HepG2 (cell line): ENCODE measurements at regions not wholly inside any gene's neighbourhood (a gene's known extent, or its start where the extent isn't known, plus 50 kb on each side); places are given as distances from the start of the nearest gene placed in this dataset.

Experiments used
- ATAC-seq: fragments of 200-7000 bp; cut with Tn5 transposase; 3 replicates; pipeline ENCODE4 v1.9.1; 2020; ENCODE audit warnings: mild to moderate bottlenecking, moderate library complexity
- BruUV-seq: library from RNA; stranded (reverse); fragments of 400-500 nt; replicated peaks from 2 replicates; lab custom pipeline; 2021; lab: Mats Ljungman, UMichigan
- CTCF ChIA-PET: fragments of 300-600 bp; formaldehyde crosslinking; extraction: SDS; loops from one replicate; lab custom pipeline; 2021; ENCODE audit warnings: low total read pairs, inconsistent platforms, low intra/inter-chr PET ratio; lab: Yijun Ruan, JAX
- POLR2A ChIA-PET: fragments of 350-600 bp; sonication (Branson Sonifier 250); formaldehyde crosslinking; loops from one replicate; lab custom pipeline; 2020; ENCODE audit warnings: antibody characterized with exemption, inconsistent platforms; lab: Yijun Ruan, JAX
- DNase-seq: peaks from one replicate; pipeline ENCODE4 v3.0.0-alpha.2; 2015; ENCODE audit warnings: low spot score
- FAIRE-seq: peaks from 3 replicates; lab custom pipeline; 2011; peaks lifted over from hg19 to GRCh38; lab: Jason Lieb, UNC
- H2AFZ ChIP-seq: one replicate; pipeline ENCODE4 v1.6.1; 2011; ENCODE audit warnings: low read length, inconsistent platforms
- H3K27ac ChIP-seq: fragments of 300-600 bp; 3 replicates; pipeline ENCODE4 v1.8.0; 2011; ENCODE audit warnings: mixed run types, mild to moderate bottlenecking, mixed read lengths, low read length, inconsistent platforms; ENCODE audit not compliant: insufficient read depth; ENCODE audit errors: extremely low read length
- H3K27me3 ChIP-seq, 2 experiments: fragments of 200-600 bp in 1 of 2; 2 replicates in 1 of 2; 3 replicates in 1 of 2; pipeline versions ENCODE4 v1.6.0 to v1.8.0; 2011; ENCODE audit warnings: low read length in 2 of 2, mild to moderate bottlenecking in 2 of 2, moderate library complexity in 2 of 2, inconsistent platforms in 1 of 2; ENCODE audit not compliant: insufficient read depth in 2 of 2, control insufficient read depth in 1 of 2
- H3K36me3 ChIP-seq, 2 experiments: fragments of 200-600 bp in 1 of 2; replicated peaks in 1 of 2; 2 replicates in 1 of 2; 3 replicates in 1 of 2; pipeline versions ENCODE4 v1.5.1 to v1.8.0; 2011; ENCODE audit warnings: low read length in 2 of 2, inconsistent platforms in 1 of 2; ENCODE audit not compliant: insufficient read depth in 2 of 2, control insufficient read depth in 1 of 2
- H3K4me1 ChIP-seq: 2 replicates; pipeline ENCODE4 v1.5.1; 2012; ENCODE audit warnings: low read length, inconsistent platforms; ENCODE audit not compliant: insufficient read depth
- H3K4me2 ChIP-seq: 2 replicates; pipeline ENCODE4 v1.6.0; 2011; ENCODE audit warnings: low read depth, low read length, inconsistent platforms
- H3K4me3 ChIP-seq, 3 experiments: fragments of 200-600 bp in 1 of 3; sonication (generic), shearing (Covaris generic) in 1 of 3; replicated peaks in 1 of 3; 2 replicates each; pipeline ENCODE4 v1.5.1; 2011 to 2016; ENCODE audit warnings: low read length in 3 of 3, inconsistent platforms in 2 of 3, low read depth in 2 of 3, mild to moderate bottlenecking in 2 of 3, control low read depth in 1 of 3, mixed read lengths in 1 of 3; ENCODE audit not compliant: insufficient read depth in 1 of 3
- H3K79me2 ChIP-seq: one replicate; pipeline ENCODE4 v1.6.1; 2011; ENCODE audit warnings: low read length, inconsistent platforms; ENCODE audit not compliant: insufficient read depth
- H3K9ac ChIP-seq: 2 replicates; pipeline ENCODE4 v1.6.0; 2011; ENCODE audit warnings: mild to moderate bottlenecking, low read depth, low read length, inconsistent platforms; ENCODE audit not compliant: insufficient read depth
- H3K9me3 ChIP-seq: 2 replicates; pipeline ENCODE4 v1.5.1; 2012; ENCODE audit warnings: mild to moderate bottlenecking, low read length
- H4K20me1 ChIP-seq: 2 replicates; pipeline ENCODE4 v1.6.0; 2011; ENCODE audit warnings: inconsistent platforms, mild to moderate bottlenecking, low read length, moderate library complexity; ENCODE audit not compliant: insufficient read depth
- ASH2L ChIP-seq: fragments of 300-600, 200-600 bp; sonication (generic); IDR thresholded peaks from 2 replicates; pipeline ENCODE4 v1.7.0; 2017; ENCODE audit warnings: low read depth, mild to moderate bottlenecking, moderate library complexity, mixed read lengths, low read length; ENCODE audit not compliant: insufficient read length
- FOXC1 ChIP-seq: sonication (generic); formaldehyde crosslinking; IDR thresholded peaks from 2 replicates; pipeline ENCODE4 v1.8.0; 2022; ENCODE audit warnings: mild to moderate bottlenecking, missing genetic modification reagents, borderline replicate concordance
- GTF2F1 ChIP-seq: fragments of 150-350 bp; IDR thresholded peaks from 2 replicates; pipeline ENCODE4 v1.6.1; 2014; ENCODE audit warnings: low read length
- KLF16 ChIP-seq, 2 experiments: sonication (generic) in 1 of 2; formaldehyde crosslinking in 1 of 2; IDR thresholded peaks; 2 replicates each; pipeline versions ENCODE4 v1.6.1 to v1.8.0; 2016 to 2023; ENCODE audit warnings: missing genetic modification reagents in 2 of 2, missing compliant biosample characterization in 1 of 2
- MATR3 ChIP-seq: sonication (generic); formaldehyde crosslinking; IDR thresholded peaks from 2 replicates; pipeline ENCODE4 v1.4.0; 2020; ENCODE audit warnings: missing genetic modification reagents
- NFYB ChIP-seq: sonication (generic); formaldehyde crosslinking; IDR thresholded peaks from 2 replicates; pipeline ENCODE4 v1.4.0; 2020; ENCODE audit warnings: missing genetic modification reagents
- NKX3-1 ChIP-seq: sonication (generic); formaldehyde crosslinking; IDR thresholded peaks from 2 replicates; pipeline ENCODE4 v1.5.0; 2020; ENCODE audit warnings: missing genetic modification reagents
- SNRNP70 ChIP-seq: fragments of 200-400 bp; formaldehyde crosslinking; IDR thresholded peaks from 2 replicates; pipeline ENCODE4 v1.6.1; 2017; ENCODE audit warnings: mild to moderate bottlenecking, low read depth, low read length, moderate library complexity
- TAF15 ChIP-seq: fragments of 200-400 bp; formaldehyde crosslinking; IDR thresholded peaks from one replicate; pipeline ENCODE4 v1.6.1; 2018; ENCODE audit warnings: mild to moderate bottlenecking, low read depth, low read length; ENCODE audit not compliant: poor library complexity, severe bottlenecking
- TCF7 ChIP-seq: sonication (generic); IDR thresholded peaks from 2 replicates; pipeline ENCODE4 v1.6.1; 2016; ENCODE audit warnings: antibody characterized with exemption, low read depth
- ZFP37 ChIP-seq: sonication (generic); formaldehyde crosslinking; IDR thresholded peaks from 2 replicates; pipeline ENCODE4 v1.4.0; 2020; ENCODE audit warnings: missing genetic modification reagents, borderline replicate concordance
- ZKSCAN8 ChIP-seq: IDR thresholded peaks from 2 replicates; pipeline ENCODE4 v1.6.1; 2016; ENCODE audit warnings: borderline replicate concordance, missing genetic modification reagents, missing compliant biosample characterization
- ZNF343 ChIP-seq: sonication (generic); formaldehyde crosslinking; IDR thresholded peaks from 2 replicates; pipeline ENCODE4 v1.4.0; 2020; ENCODE audit warnings: mild to moderate bottlenecking, missing genetic modification reagents
- ZNF563 ChIP-seq: sonication (generic); formaldehyde crosslinking; IDR thresholded peaks from 2 replicates; pipeline ENCODE4 v1.8.0; 2022; ENCODE audit warnings: mild to moderate bottlenecking, moderate library complexity, missing genetic modification reagents
- ZNF564 ChIP-seq: sonication (generic); formaldehyde crosslinking; IDR thresholded peaks from 2 replicates; pipeline ENCODE4 v1.8.1; 2023; ENCODE audit warnings: mild to moderate bottlenecking, missing genetic modification reagents
- ZNF740 ChIP-seq: sonication (generic); formaldehyde crosslinking; IDR thresholded peaks from 2 replicates; pipeline ENCODE4 v1.4.0; 2020; ENCODE audit warnings: missing genetic modification reagents
- ZNF761 ChIP-seq: sonication (generic); formaldehyde crosslinking; conservative IDR thresholded peaks from 2 replicates; pipeline ENCODE4 v1.4.0; 2020; ENCODE audit warnings: mild to moderate bottlenecking, missing genetic modification reagents
- ZNF776 ChIP-seq: sonication (generic); formaldehyde crosslinking; IDR thresholded peaks from 2 replicates; pipeline ENCODE4 v1.4.0; 2020; ENCODE audit warnings: mild to moderate bottlenecking, missing genetic modification reagents
- ZNF780A ChIP-seq: sonication (generic); formaldehyde crosslinking; IDR thresholded peaks from 2 replicates; pipeline ENCODE4 v1.8.0; 2022; ENCODE audit warnings: mild to moderate bottlenecking, missing genetic modification reagents, moderate library complexity
- WGBS: methylation state at CpG from one replicate; pipeline ENCODE4 v1.1.6; 2017; ENCODE audit warnings: low lambda C conversion rate; 5-methylcytosine and 5-hydroxymethylcytosine counted together
- in situ Hi-C: cut with HindIII; loops from 2 replicates; pipeline ENCODE4 v1.10.0; 2017; ENCODE audit warnings: low pct_unique_long_range_greater_than_20kb; ENCODE audit not compliant: extremely low pct_ligation_motif_present
- intact Hi-C: fragments of 100-400 bp; cut with micrococcal nuclease; formaldehyde crosslinking; loops from one replicate; pipeline ENCODE4 v1.10.0; 2022; ENCODE audit not compliant: unreplicated experiment

DNA sequence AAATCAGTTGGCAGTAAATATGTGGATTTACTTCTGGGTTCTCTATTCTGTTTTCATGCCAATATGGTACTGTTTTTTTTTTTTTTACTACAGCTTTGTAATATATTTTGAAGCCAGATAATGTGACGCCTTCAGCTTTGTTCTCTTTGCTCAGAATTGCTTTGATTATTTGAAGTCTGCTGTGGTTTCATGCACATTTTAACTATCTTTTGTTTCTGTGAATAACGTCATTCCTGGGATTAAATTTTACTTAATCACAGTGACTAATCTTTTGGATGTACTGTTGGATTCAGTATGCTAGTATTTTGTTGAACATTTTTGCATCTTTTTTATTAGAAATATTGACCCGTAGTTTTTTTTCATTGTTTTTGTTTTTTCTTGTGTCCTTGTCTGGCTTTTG, 576.5 kb downstream of the ZNF385D start:
- BruUV-seq, result no TSS peak
- FAIRE-seq (no peak), DNase-seq (no peak), ATAC-seq (no peak)
- POLR2A ChIA-PET, result no interaction called here
- Histone ChIP-seq H3K4me3 (no peak overlapping the region), H3K9ac (no peak overlapping the region), H4K20me1 (no peaks in the 10 kb centered on the region), H3K9me3 (peaks cover 95% of the 10 kb centered on the region), H3K4me1 (no peaks in the 10 kb centered on the region), H3K4me2 (no peak overlapping the region), H3K79me2 (no peaks in the 10 kb centered on the region), H2AFZ (no peak overlapping the region), H3K27me3 (no peaks in the 10 kb centered on the region), H3K36me3 (no peaks in the 10 kb centered on the region), H3K27ac (no peak overlapping the region)
- intact Hi-C loops, result no loop called here
- no peak for TF ChIP-seq FOXC1
- TF ChIP-seq ZNF343, result no peak
- TF ChIP-seq KLF16 (CRISPR knock-in tag; IDR thresholded peaks at IDR 0.05), result no peak
- no peak for TF ChIP-seq ASH2L
- no peak for TF ChIP-seq ZFP37 (CRISPR knock-in tag)
- no peak for TF ChIP-seq MATR3
- no peak for TF ChIP-seq NFYB (CRISPR knock-in tag)
- no peak for TF ChIP-seq NKX3-1 (CRISPR knock-in tag)
- no peak for TF ChIP-seq ZKSCAN8
- TF ChIP-seq ZNF761 (CRISPR knock-in tag), result no peak
- TF ChIP-seq ZNF776 (CRISPR knock-in tag), result no peak
- no peak for TF ChIP-seq TCF7
- no peak for TF ChIP-seq TAF15
- no peak for TF ChIP-seq ZNF563 (CRISPR knock-in tag)
- TF ChIP-seq ZNF564, result no peak
- no peak for TF ChIP-seq SNRNP70
- TF ChIP-seq ZNF780A (CRISPR knock-in tag), result no peak
- TF ChIP-seq GTF2F1, result no peak
- TF ChIP-seq ZNF740 (CRISPR knock-in tag), result no peak
- CTCF ChIA-PET, result no interaction called here
- in situ Hi-C loops, result no loop called here
- 1% methylated on average over 3 of the region's 3 CpGs for WGBS
